GM23248 (cell line): ENCODE measurements at regions not wholly inside any gene's neighbourhood (a gene's known extent, or its start where the extent isn't known, plus 50 kb on each side); places are given as distances from the start of the nearest gene placed in this dataset.
"Not testable (repeated sequence)": the region's sequence is repeated elsewhere in the genome, so short reads cannot be mapped to it uniquely, and the experiment has no call there.

ENCODE experiments used
- DNase-seq: peaks from one replicate; pipeline ENCODE4 v3.0.0-alpha.2; 2015
- H2AFZ ChIP-seq: fragments of 200-600 bp; sonication (generic); 2 replicates; pipeline ENCODE4 v1.6.1; 2016; ENCODE audit warnings: antibody characterized with exemption
- H3F3A ChIP-seq: fragments of 200-600 bp; sonication (generic); 2 replicates; pipeline ENCODE4 v1.6.1; 2016; ENCODE audit warnings: mild to moderate bottlenecking, antibody characterized with exemption, mixed run types; ENCODE audit not compliant: insufficient read depth
- H3K27ac ChIP-seq: fragments of 200-600 bp; sonication (generic); 2 replicates; pipeline ENCODE4 v1.5.1; 2016; ENCODE audit warnings: mild to moderate bottlenecking
- H3K27me3 ChIP-seq: fragments of 200-600 bp; sonication (generic); replicated peaks from 2 replicates; pipeline ENCODE4 v1.6.1; 2016; ENCODE audit warnings: mild to moderate bottlenecking; ENCODE audit not compliant: insufficient read depth
- H3K36me3 ChIP-seq: fragments of 200-600 bp; sonication (generic); 2 replicates; pipeline ENCODE4 v1.6.1; 2016; ENCODE audit warnings: low read depth, mild to moderate bottlenecking
- H3K4me1 ChIP-seq: fragments of 200-600 bp; sonication (generic); 2 replicates; pipeline ENCODE4 v1.6.1; 2016; ENCODE audit warnings: mild to moderate bottlenecking; ENCODE audit not compliant: insufficient read depth
- H3K4me2 ChIP-seq: fragments of 200-600 bp; sonication (generic); one replicate; pipeline ENCODE4 v1.6.1; 2016; ENCODE audit warnings: mild to moderate bottlenecking; ENCODE audit not compliant: unreplicated experiment
- H3K4me3 ChIP-seq: fragments of 200-600 bp; sonication (generic); 2 replicates; pipeline ENCODE4 v1.5.1; 2016; ENCODE audit warnings: mild to moderate bottlenecking
- H3K79me2 ChIP-seq: fragments of 200-600 bp; sonication (generic); 2 replicates; pipeline ENCODE4 v1.6.1; 2016; ENCODE audit warnings: mild to moderate bottlenecking; ENCODE audit not compliant: insufficient read depth
- H3K9ac ChIP-seq: fragments of 200-600 bp; sonication (generic); 2 replicates; pipeline ENCODE4 v1.6.1; 2016; ENCODE audit warnings: mild to moderate bottlenecking
- H3K9me2 ChIP-seq: fragments of 200-600 bp; sonication (generic); 2 replicates; pipeline ENCODE4 v1.6.1; 2016; ENCODE audit warnings: mixed run types, mild to moderate bottlenecking, moderate library complexity; ENCODE audit not compliant: insufficient read depth
- H3K9me3 ChIP-seq: fragments of 200-600 bp; sonication (generic); one replicate; pipeline ENCODE4 v1.6.1; 2017; ENCODE audit warnings: low read depth
- H4K20me1 ChIP-seq: fragments of 200-600 bp; sonication (generic); 2 replicates; pipeline ENCODE4 v1.6.0; 2016; ENCODE audit not compliant: insufficient read depth
- EZH2 ChIP-seq: fragments of 200-600 bp; sonication (generic); IDR thresholded peaks from 2 replicates; pipeline ENCODE4 v1.6.1; 2018; ENCODE audit warnings: antibody characterized with exemption, mild to moderate bottlenecking; ENCODE audit not compliant: insufficient read depth, poor library complexity, severe bottlenecking
- EZH2phosphoT487 ChIP-seq: fragments of 200-600 bp; sonication (generic); IDR thresholded peaks from 2 replicates; pipeline ENCODE4 v1.6.1; 2018; ENCODE audit warnings: antibody characterized with exemption, moderate library complexity, mild to moderate bottlenecking, low read depth; ENCODE audit not compliant: insufficient read depth
- WGBS, 2 experiments: methylation state at CpG; one replicate each; pipeline ENCODE4 v1.1.6; 2015 to 2017; ENCODE audit warnings: low lambda C conversion rate in 2 of 2, low coverage in 1 of 2; ENCODE audit errors: missing lambda C conversion rate in 2 of 2; 5-methylcytosine and 5-hydroxymethylcytosine counted together
- in situ Hi-C: fragments of 300-500 bp; cut with MboI; formaldehyde crosslinking; loops from 2 replicates; pipeline ENCODE4 v1.15.0; 2020

- WGBS, 2 experiments = 26 to 41% methylated on average over 2 of the region's 2 CpGs
- H3K4me3 ChIP-seq = no peak overlapping the region
- no peaks in the 10 kb centered on the region for H3K4me1 ChIP-seq
- no peaks in the 10 kb centered on the region for H3K9me2 ChIP-seq
- H3K27ac ChIP-seq = no peak overlapping the region
- no peaks in the 10 kb centered on the region for H3K9me3 ChIP-seq
- no peaks in the 10 kb centered on the region for H3F3A ChIP-seq
- no peaks in the 10 kb centered on the region for H4K20me1 ChIP-seq
- H3K79me2 ChIP-seq = no peaks in the 10 kb centered on the region
- no peak for DNase-seq
- H2AFZ ChIP-seq = no peak overlapping the region
- TF ChIP-seq EZH2 (no peak), EZH2phosphoT487 (no peak)
- no peaks in the 10 kb centered on the region for H3K36me3 ChIP-seq
- H3K4me2 ChIP-seq = no peak overlapping the region
- no peaks in the 10 kb centered on the region for H3K27me3 ChIP-seq
- in situ Hi-C loops = no loop called here
- no peak overlapping the region for H3K9ac ChIP-seq
Measured at GRCh38 chr2:200119236-200119635, 163.9 kb downstream of the MAIP1 start.

- Histone ChIP-seq H3F3A (no peaks in the 10 kb centered on the region), H4K20me1 (no peaks in the 10 kb centered on the region)
- in situ Hi-C loops = no loop called here
Measured at GRCh38 chr2:200121931-200122330, 166.5 kb downstream of the MAIP1 start.

GRCh38 chr2:200122683-200123082, 167.3 kb downstream of the MAIP1 start:
- in situ Hi-C loops = no loop called here
- H3K4me3 ChIP-seq = no peak overlapping the region
- DNase-seq = no peak

More at GRCh38 chr2:200121931-200122330, 166.5 kb downstream of the MAIP1 start:
- peak; percentile 25 for DNase-seq
- no peak overlapping the region for H3K9ac ChIP-seq
- no peak overlapping the region for H3K27ac ChIP-seq
- H3K4me2 ChIP-seq = no peak overlapping the region
- H3K36me3 ChIP-seq = no peaks in the 10 kb centered on the region
- H3K79me2 ChIP-seq = no peaks in the 10 kb centered on the region
- H3K9me3 ChIP-seq = no peaks in the 10 kb centered on the region
- H3K4me1 ChIP-seq = no peaks in the 10 kb centered on the region
- H3K27me3 ChIP-seq = no peaks in the 10 kb centered on the region
- no peak overlapping the region for H2AFZ ChIP-seq
- H3K9me2 ChIP-seq = no peaks in the 10 kb centered on the region
- no peak overlapping the region for H3K4me3 ChIP-seq
- TF ChIP-seq EZH2phosphoT487 (no peak), EZH2 (no peak)

GRCh38 chr2:200124665-200125368, 169.4 kb downstream of the MAIP1 start:
- H3K79me2 ChIP-seq, H3K9me3 ChIP-seq, H3K27ac ChIP-seq, H3K4me3 ChIP-seq, H4K20me1 ChIP-seq, H3K9me2 ChIP-seq, H2AFZ ChIP-seq, H3F3A ChIP-seq, H3K36me3 ChIP-seq, H3K4me2 ChIP-seq, H3K9ac ChIP-seq, H3K4me1 ChIP-seq, in situ Hi-C loops, H3K27me3 ChIP-seq, DNase-seq: not testable (repeated sequence)
- WGBS, 2 experiments = 68 to 71% methylated on average over 10 of the region's 10 CpGs

More at GRCh38 chr2:200122683-200123082, 167.3 kb downstream of the MAIP1 start:
- H2AFZ ChIP-seq = no peak overlapping the region
- H3K4me1 ChIP-seq = no peaks in the 10 kb centered on the region
- H3K9me2 ChIP-seq = no peaks in the 10 kb centered on the region
- H4K20me1 ChIP-seq = no peaks in the 10 kb centered on the region
- H3K27ac ChIP-seq = no peak overlapping the region
- no peaks in the 10 kb centered on the region for H3K36me3 ChIP-seq
- no peaks in the 10 kb centered on the region for H3K79me2 ChIP-seq
- no peaks in the 10 kb centered on the region for H3K9me3 ChIP-seq
- H3K27me3 ChIP-seq = no peaks in the 10 kb centered on the region
- H3F3A ChIP-seq = no peaks in the 10 kb centered on the region
- no peak overlapping the region for H3K9ac ChIP-seq
- no peak overlapping the region for H3K4me2 ChIP-seq
- TF ChIP-seq EZH2phosphoT487 (no peak), EZH2 (no peak)
